Activated gamma-delta T cell treated with Interleukin-2 at 50 U/mL for 16 hours (primary cell): ENCODE measurements at regions not wholly inside any gene's neighbourhood (a gene's known extent, or its start where the extent isn't known, plus 50 kb on each side); places are given as distances from the start of the nearest gene placed in this dataset.
"Not testable (repeated sequence)": the region's sequence is repeated elsewhere in the genome, so short reads cannot be mapped to it uniquely, and the experiment has no call there.

Experiments
- DNase-seq: peaks from one replicate; pipeline ENCODE4 v3.0.0-alpha.2; 2020

GRCh38 chr12:59131462-59131861 lies 211.2 kb upstream of the LRIG3 start:
- no peak for DNase-seq

DNA sequence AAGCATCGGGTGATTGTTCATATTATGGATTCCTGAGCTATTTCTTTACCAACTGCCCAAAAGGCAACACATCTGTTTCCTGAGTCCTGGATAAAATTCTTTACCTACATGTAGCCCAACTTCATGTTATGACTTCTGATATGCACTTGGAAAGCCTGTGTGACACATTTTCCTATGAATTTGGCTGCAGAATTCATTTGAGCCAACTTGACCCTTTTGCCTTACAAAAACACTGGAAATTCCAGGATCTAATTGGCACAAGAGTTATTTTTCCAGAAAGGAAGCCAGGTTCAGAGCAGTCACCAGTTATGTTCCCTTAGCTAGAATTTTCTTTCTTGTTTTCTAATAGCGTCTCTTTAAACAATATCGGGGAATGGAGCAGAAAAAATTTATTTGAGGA lies 202.5 kb upstream of the LRIG3 start:
- no peak for DNase-seq

GRCh38 chr12:59121451-59121850 lies 201.1 kb upstream of the LRIG3 start:
- DNase-seq: no peak

- no peak for DNase-seq
Measured at GRCh38 chr12:59119676-59120075, 199.4 kb upstream of the LRIG3 start.

GRCh38 chr12:59118356-59118755 lies 198.1 kb upstream of the LRIG3 start:
- no peak for DNase-seq

- DNase-seq: no peak
Measured at GRCh38 chr12:59115995-59116394, 195.7 kb upstream of the LRIG3 start.

DNA sequence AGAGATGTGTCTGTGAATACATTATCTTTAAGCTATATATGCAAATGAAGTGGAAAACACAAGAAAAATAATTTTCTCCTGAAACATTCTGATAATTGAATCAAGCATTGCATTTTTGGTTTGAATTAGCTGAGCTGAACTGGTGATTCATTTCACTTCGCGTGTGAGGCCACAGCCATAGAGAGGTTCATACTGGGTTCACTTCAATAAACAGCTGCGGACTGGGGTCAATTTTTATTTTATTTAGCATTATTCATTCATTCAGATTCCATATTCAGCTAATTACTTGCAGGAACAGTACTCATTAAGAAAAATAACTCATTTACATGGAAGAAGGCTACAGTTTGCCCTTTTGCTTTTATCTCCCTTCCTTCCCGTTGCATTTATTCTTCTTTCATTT lies 195.2 kb upstream of the LRIG3 start:
- no peak for DNase-seq

- no peak for DNase-seq
Measured at GRCh38 chr12:59113831-59114615, 193.7 kb upstream of the LRIG3 start.

DNA sequence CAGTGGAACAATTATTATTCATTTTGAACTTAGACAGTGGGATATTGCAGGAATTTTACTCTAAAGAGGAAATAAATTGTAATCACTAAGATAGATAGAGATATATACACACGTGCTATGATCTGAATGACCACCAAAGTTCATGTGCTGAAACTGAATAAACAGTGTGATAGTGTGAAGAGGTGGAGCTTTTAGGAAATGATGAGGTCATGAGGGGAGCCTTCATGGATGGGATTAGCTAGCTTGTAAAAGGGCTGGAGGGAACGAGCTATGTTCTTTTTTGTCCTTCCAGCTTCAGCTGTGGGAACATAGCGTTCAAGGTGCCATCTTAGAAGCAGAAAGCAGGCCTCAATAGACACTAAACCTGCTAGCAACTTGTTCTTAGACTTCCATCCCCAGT lies 191.5 kb upstream of the LRIG3 start:
- no peak for DNase-seq

- DNase-seq: not testable (repeated sequence)
Measured at GRCh38 chr12:59108516-59108915, 188.2 kb upstream of the LRIG3 start.

GRCh38 chr12:59100585-59100984 lies 180.3 kb upstream of the LRIG3 start:
- DNase-seq: no peak

DNA sequence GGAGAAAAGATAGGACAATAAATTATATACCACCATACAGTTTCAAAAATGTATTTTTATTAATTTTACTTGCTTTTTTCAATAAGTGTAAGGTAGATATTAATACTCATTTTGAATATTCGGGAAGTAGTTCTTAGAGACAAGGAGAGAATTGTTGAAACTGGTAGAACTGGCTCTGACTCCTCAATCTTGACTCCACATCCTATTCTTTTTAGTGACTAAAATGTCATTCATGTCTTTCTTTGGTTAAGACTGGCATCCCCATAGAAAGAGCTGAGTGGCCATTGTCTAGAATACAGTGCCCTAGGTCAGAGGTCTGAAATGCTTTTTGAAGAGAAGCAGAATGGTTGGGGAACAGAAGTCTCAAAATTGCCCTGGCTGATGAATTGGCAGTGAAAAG lies 177.6 kb upstream of the LRIG3 start:
- DNase-seq: no peak

- DNase-seq: no peak
Measured at GRCh38 chr12:59096246-59096645, 175.9 kb upstream of the LRIG3 start.

DNA sequence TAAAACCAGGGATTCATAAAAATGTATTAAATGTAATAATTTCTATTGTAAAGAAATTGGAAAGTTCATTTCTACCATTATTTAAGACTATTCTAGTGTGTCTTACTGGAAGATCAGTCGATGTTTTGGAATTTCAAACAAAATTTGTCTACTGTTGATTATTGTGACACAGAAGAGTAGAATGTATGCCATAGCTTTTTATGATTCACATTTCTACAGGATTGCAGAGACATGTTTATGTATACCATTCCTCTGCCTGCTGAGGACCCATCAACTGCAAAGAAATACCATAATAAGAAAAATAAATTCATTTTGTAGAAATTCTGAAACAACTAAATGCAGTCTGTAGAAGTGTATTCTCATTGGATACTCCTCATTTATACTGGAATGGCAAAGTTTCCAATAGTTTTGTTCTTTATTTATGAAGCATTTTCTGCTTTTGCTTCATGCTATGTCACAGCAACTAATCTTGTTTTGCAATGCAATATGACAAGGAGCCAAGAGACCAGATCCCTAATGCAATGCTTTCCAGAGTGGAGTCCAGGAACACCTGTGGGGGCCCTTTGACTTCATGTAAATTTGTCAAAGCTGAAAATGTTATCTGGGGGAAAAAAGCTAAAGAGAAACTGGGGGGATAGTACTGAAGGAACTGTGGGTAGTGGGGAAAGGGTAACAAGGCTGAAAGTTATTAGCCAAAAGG lies 172.9 kb upstream of the LRIG3 start:
- DNase-seq: no peak

GRCh38 chr12:59088673-59089072 lies 168.4 kb upstream of the LRIG3 start:
- no peak for DNase-seq

DNA sequence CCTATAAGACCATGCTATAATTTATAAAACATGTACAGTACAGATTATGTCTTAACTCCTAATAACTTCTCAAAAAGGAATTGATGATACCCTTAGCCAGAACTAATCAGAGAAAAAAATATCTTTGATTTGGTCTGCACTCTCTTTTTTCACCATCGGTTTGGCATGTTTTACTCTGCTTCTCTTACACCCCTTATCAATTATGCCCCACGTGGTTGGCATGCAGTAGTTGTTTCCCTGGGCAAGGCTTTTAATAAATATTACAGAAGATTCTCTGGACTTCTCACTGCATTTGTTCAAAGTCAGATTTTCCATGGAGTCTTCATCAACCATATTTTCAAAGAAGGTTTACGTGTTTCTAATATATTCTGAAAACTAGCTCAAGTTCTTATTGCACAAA lies 167.4 kb upstream of the LRIG3 start:
- DNase-seq: no peak

DNA sequence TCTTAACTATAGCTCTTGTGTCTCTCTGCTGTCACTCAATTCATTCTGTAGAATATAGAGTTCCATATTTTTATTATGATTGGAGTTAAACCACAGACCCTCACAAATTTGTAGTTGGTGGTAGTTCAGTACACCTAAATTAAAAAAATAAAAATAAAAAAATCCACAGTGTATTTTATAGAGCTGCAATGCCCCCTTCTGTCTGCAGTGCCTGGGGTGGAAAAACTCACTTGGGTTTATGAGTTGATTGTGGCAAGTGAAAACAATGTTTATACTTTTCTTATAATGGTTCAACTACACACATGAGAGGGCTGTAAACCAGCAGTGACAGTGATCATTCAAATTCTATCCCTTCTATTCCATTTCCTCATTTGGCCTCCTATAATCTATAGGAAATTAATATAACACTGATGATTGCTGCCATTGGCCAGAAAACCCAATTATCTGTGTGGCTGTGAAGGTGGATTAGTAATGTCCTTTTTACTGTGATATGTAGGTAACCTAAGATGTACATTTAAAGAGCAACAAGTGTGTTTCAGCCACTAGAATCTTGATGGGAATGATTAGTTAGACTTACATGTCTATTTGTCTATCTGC lies 166.9 kb upstream of the LRIG3 start:
- DNase-seq: no peak

DNA sequence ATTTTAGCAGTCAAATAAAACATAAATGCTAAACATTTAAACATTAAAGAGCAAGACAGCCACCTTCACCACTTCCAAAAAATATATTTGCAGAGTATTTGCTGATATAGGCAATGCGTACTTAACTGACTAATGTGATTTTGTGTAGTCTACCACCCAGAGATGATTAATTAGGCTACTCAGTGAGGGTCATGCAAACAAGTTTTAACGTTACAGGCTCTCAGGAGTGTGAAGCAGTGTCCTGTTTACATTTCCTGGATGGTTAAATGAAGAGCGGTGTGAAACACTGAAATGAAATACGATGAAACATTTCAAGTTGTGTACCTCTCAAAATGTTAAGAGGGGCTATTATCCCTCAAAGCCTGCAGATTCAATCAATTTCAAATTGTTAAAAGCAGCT lies 165.8 kb upstream of the LRIG3 start:
- DNase-seq: no peak

- no peak for DNase-seq
Measured at GRCh38 chr12:59085690-59086089, 165.4 kb upstream of the LRIG3 start.

GRCh38 chr12:59084511-59085375 lies 164.4 kb upstream of the LRIG3 start:
- no peak for DNase-seq

DNA sequence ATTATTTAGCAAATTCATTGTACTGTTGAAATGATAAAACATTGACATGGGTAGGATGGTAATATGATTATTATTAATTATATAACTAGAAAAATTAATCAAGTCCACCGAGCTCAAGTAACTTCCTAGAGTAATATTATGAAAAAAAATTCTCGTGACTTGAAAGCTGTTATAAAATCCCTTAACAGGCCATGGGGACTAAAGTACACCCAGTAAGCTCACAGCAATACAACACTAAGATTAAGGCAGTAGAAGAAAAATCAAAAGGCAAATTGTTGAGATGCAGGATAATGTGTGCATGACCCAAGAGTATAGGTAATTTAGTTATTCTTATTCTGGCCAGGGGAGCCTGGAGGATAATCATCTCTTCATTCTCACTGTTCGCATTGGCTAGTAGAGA lies 162.6 kb upstream of the LRIG3 start:
- DNase-seq: no peak

- no peak for DNase-seq
Measured at GRCh38 chr12:59080101-59080500, 159.8 kb upstream of the LRIG3 start.

DNA sequence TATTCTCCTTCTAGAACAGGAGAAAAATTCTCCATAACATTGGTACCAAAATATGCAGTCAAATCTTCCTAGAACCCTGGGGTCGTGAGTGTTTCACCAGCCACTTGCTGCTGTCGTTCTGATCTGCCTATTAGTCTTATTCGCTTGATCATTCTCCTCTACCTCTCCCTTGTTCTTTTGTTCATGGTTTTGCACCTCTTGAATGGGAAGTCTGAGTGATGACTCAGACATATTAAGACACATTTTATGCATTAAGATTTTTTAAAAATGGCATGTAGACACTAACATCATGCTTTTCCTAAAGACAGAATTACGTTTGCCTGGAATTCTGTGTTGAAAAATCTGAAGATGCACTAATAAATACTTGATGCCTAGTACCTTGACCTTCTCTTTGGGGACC lies 159.2 kb upstream of the LRIG3 start:
- no peak for DNase-seq
